Astrocyte (in vitro differentiated cells and primary cell): ENCODE measurements at regions not wholly inside any gene's neighbourhood (a gene's known extent, or its start where the extent isn't known, plus 50 kb on each side); places are given as distances from the start of the nearest gene placed in this dataset.

Experiments used
- CTCF ChIP-seq: IDR thresholded peaks from 2 replicates; pipeline ENCODE4 v1.5.1; 2011; ENCODE audit warnings: low read depth, mild to moderate bottlenecking, inconsistent platforms, low read length, moderate library complexity; ENCODE audit not compliant: insufficient read depth
- EZH2 ChIP-seq: IDR thresholded peaks from 2 replicates; pipeline ENCODE4 v1.6.1; 2012; ENCODE audit warnings: mild to moderate bottlenecking, low read length, inconsistent platforms; ENCODE audit not compliant: insufficient read depth

GRCh38 chr9:1510712-1511111 lies 460.6 kb downstream of the DMRT2 start:
- TF ChIP-seq CTCF (no peak), EZH2 (no peak)
